Smooth muscle cell (in vitro differentiated cells): ENCODE measurements at regions not wholly inside any gene's neighbourhood (a gene's known extent, or its start where the extent isn't known, plus 50 kb on each side); places are given as distances from the start of the nearest gene placed in this dataset.

Experiments
- DNase-seq: peaks from one replicate; lab custom pipeline; 2025; ENCODE audit not compliant: unreplicated experiment; lab: John Stamatoyannopoulos, UW
- H2AFZ ChIP-seq: fragments of 200-600 bp; sonication (generic); 2 replicates; pipeline ENCODE4 v1.6.0; 2016; ENCODE audit warnings: antibody characterized with exemption, low read depth, mild to moderate bottlenecking
- H3F3A ChIP-seq: fragments of 200-600 bp; sonication (generic); 2 replicates; pipeline ENCODE4 v1.6.0; 2017; ENCODE audit warnings: antibody characterized with exemption, low read depth
- H3K27ac ChIP-seq: fragments of 200-600 bp; sonication (generic); 2 replicates; pipeline ENCODE4 v1.5.1; 2016; ENCODE audit warnings: low read depth, mild to moderate bottlenecking
- H3K27me3 ChIP-seq: fragments of 200-600 bp; sonication (generic); 2 replicates; pipeline ENCODE4 v1.6.1; 2016; ENCODE audit warnings: low read depth, mild to moderate bottlenecking
- H3K36me3 ChIP-seq: fragments of 200-600 bp; sonication (generic); 2 replicates; pipeline ENCODE4 v1.5.1; 2016; ENCODE audit warnings: low read depth
- H3K4me1 ChIP-seq: fragments of 200-600 bp; sonication (generic); 2 replicates; pipeline ENCODE4 v1.5.1; 2016; ENCODE audit warnings: low read depth
- H3K4me2 ChIP-seq: fragments of 200-600 bp; sonication (generic); 2 replicates; pipeline ENCODE4 v1.6.0; 2016; ENCODE audit warnings: mild to moderate bottlenecking
- H3K4me3 ChIP-seq: fragments of 200-600 bp; sonication (generic); 2 replicates; pipeline ENCODE4 v1.5.1; 2016; ENCODE audit warnings: mild to moderate bottlenecking
- H3K79me2 ChIP-seq: fragments of 200-600 bp; sonication (generic); 2 replicates; pipeline ENCODE4 v1.6.0; 2016; ENCODE audit warnings: low read depth, mild to moderate bottlenecking
- H3K9ac ChIP-seq: fragments of 200-600 bp; sonication (generic); 2 replicates; pipeline ENCODE4 v1.6.0; 2016; ENCODE audit warnings: low read depth
- H3K9me3 ChIP-seq: fragments of 200-600 bp; sonication (generic); replicated peaks from 2 replicates; pipeline ENCODE4 v1.5.1; 2016; ENCODE audit warnings: low read depth
- H4K20me1 ChIP-seq: fragments of 200-600 bp; sonication (generic); 2 replicates; pipeline ENCODE4 v1.6.0; 2016; ENCODE audit warnings: low read depth
- WGBS: methylation state at CpG from one replicate; pipeline ENCODE4 v1.1.7; 2016; ENCODE audit warnings: low lambda C conversion rate; 5-methylcytosine and 5-hydroxymethylcytosine counted together
- TF ChIP-seq, protein P1 (sequence below): fragments of 200-600 bp; sonication (generic); IDR thresholded peaks from 2 replicates; pipeline ENCODE4 v1.5.1; 2017; ENCODE audit warnings: borderline replicate concordance, mild to moderate bottlenecking, antibody characterized with exemption; ENCODE audit not compliant: insufficient read depth, poor library complexity, severe bottlenecking

- H3K4me3 ChIP-seq = no peak overlapping the region
- no peaks in the 10 kb centered on the region for H3K9me3 ChIP-seq
- TF ChIP-seq, protein P1, sequence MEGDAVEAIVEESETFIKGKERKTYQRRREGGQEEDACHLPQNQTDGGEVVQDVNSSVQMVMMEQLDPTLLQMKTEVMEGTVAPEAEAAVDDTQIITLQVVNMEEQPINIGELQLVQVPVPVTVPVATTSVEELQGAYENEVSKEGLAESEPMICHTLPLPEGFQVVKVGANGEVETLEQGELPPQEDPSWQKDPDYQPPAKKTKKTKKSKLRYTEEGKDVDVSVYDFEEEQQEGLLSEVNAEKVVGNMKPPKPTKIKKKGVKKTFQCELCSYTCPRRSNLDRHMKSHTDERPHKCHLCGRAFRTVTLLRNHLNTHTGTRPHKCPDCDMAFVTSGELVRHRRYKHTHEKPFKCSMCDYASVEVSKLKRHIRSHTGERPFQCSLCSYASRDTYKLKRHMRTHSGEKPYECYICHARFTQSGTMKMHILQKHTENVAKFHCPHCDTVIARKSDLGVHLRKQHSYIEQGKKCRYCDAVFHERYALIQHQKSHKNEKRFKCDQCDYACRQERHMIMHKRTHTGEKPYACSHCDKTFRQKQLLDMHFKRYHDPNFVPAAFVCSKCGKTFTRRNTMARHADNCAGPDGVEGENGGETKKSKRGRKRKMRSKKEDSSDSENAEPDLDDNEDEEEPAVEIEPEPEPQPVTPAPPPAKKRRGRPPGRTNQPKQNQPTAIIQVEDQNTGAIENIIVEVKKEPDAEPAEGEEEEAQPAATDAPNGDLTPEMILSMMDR = no peak
- no peaks in the 10 kb centered on the region for H3K27me3 ChIP-seq
- H3K79me2 ChIP-seq = no peaks in the 10 kb centered on the region
- H3K27ac ChIP-seq = no peak overlapping the region
- H3K9ac ChIP-seq = no peak overlapping the region
- H3F3A ChIP-seq = peaks cover 24% of the 10 kb centered on the region
- H3K36me3 ChIP-seq = no peaks in the 10 kb centered on the region
- no peak for DNase-seq
- H4K20me1 ChIP-seq = no peaks in the 10 kb centered on the region
- no peak overlapping the region for H2AFZ ChIP-seq
- H3K4me1 ChIP-seq = peaks cover 35% of the 10 kb centered on the region
- H3K4me2 ChIP-seq = peak overlapping the region; percentile 64
- 25% methylated on average over 8 of the region's 8 CpGs for WGBS
Measured at GRCh38 chr10:120981601-120982391, 130.6 kb downstream of the WDR11 start.

GRCh38 chr10:120982507-120982906 lies 131.3 kb downstream of the WDR11 start:
- 77% methylated on average over 3 of the region's 3 CpGs for WGBS
- Histone ChIP-seq H3F3A (peaks cover 23% of the 10 kb centered on the region), H2AFZ (no peak overlapping the region), H3K79me2 (no peaks in the 10 kb centered on the region), H3K4me3 (no peak overlapping the region), H3K4me1 (peaks cover 35% of the 10 kb centered on the region), H3K9ac (no peak overlapping the region), H3K9me3 (no peaks in the 10 kb centered on the region), H3K36me3 (no peaks in the 10 kb centered on the region), H4K20me1 (no peaks in the 10 kb centered on the region), H3K27me3 (no peaks in the 10 kb centered on the region), H3K4me2 (peak overlapping the region; percentile 64), H3K27ac (no peak overlapping the region)
- no peak for DNase-seq
- TF ChIP-seq, protein P1 = no peak

GRCh38 chr10:120983721-120984120 lies 132.6 kb downstream of the WDR11 start:
- Histone ChIP-seq H3F3A (peaks cover 16% of the 10 kb centered on the region), H3K9me3 (no peaks in the 10 kb centered on the region), H3K4me2 (no peak overlapping the region), H4K20me1 (no peaks in the 10 kb centered on the region), H2AFZ (no peak overlapping the region), H3K27ac (no peak overlapping the region), H3K27me3 (no peaks in the 10 kb centered on the region), H3K9ac (no peak overlapping the region), H3K4me3 (no peak overlapping the region), H3K36me3 (no peaks in the 10 kb centered on the region), H3K79me2 (no peaks in the 10 kb centered on the region), H3K4me1 (peaks cover 32% of the 10 kb centered on the region)
- 79% methylated on average over 2 of the region's 2 CpGs for WGBS
- TF ChIP-seq, protein P1 = no peak
- no peak for DNase-seq

GRCh38 chr10:120984221-120984620 lies 133.1 kb downstream of the WDR11 start:
- no peak for DNase-seq
- Histone ChIP-seq H3K36me3 (no peaks in the 10 kb centered on the region), H3K27ac (no peak overlapping the region), H4K20me1 (no peaks in the 10 kb centered on the region), H3K79me2 (no peaks in the 10 kb centered on the region), H3F3A (peaks cover 12% of the 10 kb centered on the region), H3K4me3 (no peak overlapping the region), H3K27me3 (no peaks in the 10 kb centered on the region), H3K9ac (no peak overlapping the region), H3K9me3 (no peaks in the 10 kb centered on the region), H3K4me1 (peaks cover 27% of the 10 kb centered on the region), H2AFZ (no peak overlapping the region), H3K4me2 (no peak overlapping the region)
- 95% methylated on average over 4 of the region's 4 CpGs for WGBS
- TF ChIP-seq, protein P1 = no peak
